ENCODE measurements at regions not wholly inside any gene's neighbourhood (a gene's known extent, or its start where the extent isn't known, plus 50 kb on each side); places are given as distances from the start of the nearest gene placed in this dataset.

GRCh38 chr5:93359296-93359959 is 221.6 kb downstream of the NR2F1-AS1 start:
- Histone ChIP-seq H3K9me3 (no peaks in the 10 kb centered on the region), H3K36me3 (no peaks in the 10 kb centered on the region), H3K27ac (no peak overlapping the region), H3K4me1 (no peaks in the 10 kb centered on the region), H3K4me3 (no peak overlapping the region), H3K27me3 (no peaks in the 10 kb centered on the region)
- no peak for TF ChIP-seq EP300 (IDR thresholded peaks at IDR 0.05; ENCODE audit: low read depth)
- no peak for TF ChIP-seq POLR2A (IDR thresholded peaks at IDR 0.05)
- no peak for TF ChIP-seq CTCF (IDR thresholded peaks at IDR 0.05)
- no peak for TF ChIP-seq POLR2AphosphoS5 (IDR thresholded peaks at IDR 0.05)
- in situ Hi-C loops (cut with MboI; ENCODE audit: low pct_ligation_motif_present in 1 of 4, low pct_unique_long_range_greater_than_20kb in 1 of 4, low sequenced_read_pairs in 3 of 4): no loop called here
- DNase-seq: no peak
- WGBS, 2 donors (ENCODE audit: low coverage in 1 of 2): 36 to 55% methylated on average over 9 of the region's 9 CpGs
- intact Hi-C loops (cut with DNase I; ENCODE audit: low total_unique reads): no loop called here

DNA sequence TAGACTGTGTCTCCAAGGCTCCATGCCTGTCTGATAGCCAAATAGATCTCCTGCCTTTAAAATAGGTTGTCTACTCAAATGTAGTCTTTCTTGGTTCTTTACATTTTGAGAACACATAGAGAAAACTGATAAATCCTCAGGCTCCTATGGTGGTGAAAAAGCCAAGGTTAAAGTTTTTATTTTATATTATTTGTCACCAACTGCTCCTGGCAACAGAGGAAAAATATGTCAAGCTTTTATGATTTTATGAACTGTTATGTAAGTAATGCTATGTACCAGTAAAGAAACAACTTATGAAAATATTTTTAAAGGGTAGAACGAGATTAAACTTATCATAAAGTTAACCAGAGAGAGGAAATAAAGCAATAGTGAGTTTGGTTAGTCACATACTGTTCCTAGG is 222.8 kb downstream of the NR2F1-AS1 start:
- 25 to 26% methylated on average over 1 of the region's 1 CpG for WGBS, 2 donors (ENCODE audit: low coverage in 1 of 2)
- intact Hi-C loops (cut with DNase I; ENCODE audit: low total_unique reads) (no loop called here), in situ Hi-C loops (cut with MboI; ENCODE audit: low pct_ligation_motif_present in 1 of 4, low pct_unique_long_range_greater_than_20kb in 1 of 4, low sequenced_read_pairs in 3 of 4) (no loop called here)
- no peak overlapping the region for H3K27ac ChIP-seq
- no peaks in the 10 kb centered on the region for H3K9me3 ChIP-seq
- TF ChIP-seq POLR2A (IDR thresholded peaks at IDR 0.05) (no peak), POLR2AphosphoS5 (IDR thresholded peaks at IDR 0.05) (no peak), EP300 (IDR thresholded peaks at IDR 0.05; ENCODE audit: low read depth) (no peak), CTCF (IDR thresholded peaks at IDR 0.05) (no peak)
- H3K4me1 ChIP-seq: no peaks in the 10 kb centered on the region
- no peak for DNase-seq
- H3K27me3 ChIP-seq: no peaks in the 10 kb centered on the region
- no peaks in the 10 kb centered on the region for H3K36me3 ChIP-seq
- H3K4me3 ChIP-seq: no peak overlapping the region

GRCh38 chr5:93357686-93358085 is 223.3 kb downstream of the NR2F1-AS1 start:
- no peaks in the 10 kb centered on the region for H3K36me3 ChIP-seq
- intact Hi-C loops (cut with DNase I; ENCODE audit: low total_unique reads): no loop called here
- H3K4me1 ChIP-seq: no peaks in the 10 kb centered on the region
- no peaks in the 10 kb centered on the region for H3K27me3 ChIP-seq
- WGBS, 2 donors (ENCODE audit: low coverage in 1 of 2): 54 to 73% methylated on average over 1 of the region's 1 CpG
- TF ChIP-seq POLR2AphosphoS5 (IDR thresholded peaks at IDR 0.05) (no peak), EP300 (IDR thresholded peaks at IDR 0.05; ENCODE audit: low read depth) (no peak), POLR2A (IDR thresholded peaks at IDR 0.05) (no peak), CTCF (IDR thresholded peaks at IDR 0.05) (no peak)
- no peak overlapping the region for H3K4me3 ChIP-seq
- in situ Hi-C loops (cut with MboI; ENCODE audit: low pct_ligation_motif_present in 1 of 4, low pct_unique_long_range_greater_than_20kb in 1 of 4, low sequenced_read_pairs in 3 of 4): no loop called here
- no peak for DNase-seq
- H3K27ac ChIP-seq: no peak overlapping the region
- no peaks in the 10 kb centered on the region for H3K9me3 ChIP-seq

DNA sequence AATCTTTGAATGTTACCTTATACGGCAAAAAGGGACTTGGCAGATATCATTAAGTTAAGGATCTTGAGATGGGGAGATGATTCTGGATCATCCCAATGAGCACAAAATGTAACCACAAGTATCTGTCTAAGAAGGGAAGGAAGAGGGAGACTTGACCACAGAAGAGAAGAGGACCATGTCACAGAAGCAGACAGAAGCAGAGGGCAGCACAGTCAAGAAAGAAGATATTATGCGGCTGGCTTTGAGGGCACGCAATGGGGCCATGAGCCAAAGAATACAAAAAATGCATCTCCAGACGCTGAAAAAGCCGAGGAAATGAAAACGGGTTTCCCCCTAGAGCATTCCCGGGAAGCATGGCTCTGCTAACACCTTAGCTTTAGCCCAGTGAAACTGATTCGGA is 225.3 kb downstream of the NR2F1-AS1 start:
- intact Hi-C loops (cut with DNase I; ENCODE audit: low total_unique reads): no loop called here
- Histone ChIP-seq H3K4me3 (no peak overlapping the region), H3K27me3 (no peaks in the 10 kb centered on the region), H3K9me3 (no peaks in the 10 kb centered on the region), H3K27ac (no peak overlapping the region), H3K4me1 (no peaks in the 10 kb centered on the region), H3K36me3 (no peaks in the 10 kb centered on the region)
- in situ Hi-C loops (cut with MboI; ENCODE audit: low pct_ligation_motif_present in 1 of 4, low pct_unique_long_range_greater_than_20kb in 1 of 4, low sequenced_read_pairs in 3 of 4): no loop called here
- TF ChIP-seq EP300 (IDR thresholded peaks at IDR 0.05; ENCODE audit: low read depth) (no peak), POLR2A (IDR thresholded peaks at IDR 0.05) (no peak), CTCF (IDR thresholded peaks at IDR 0.05) (no peak), POLR2AphosphoS5 (IDR thresholded peaks at IDR 0.05) (no peak)
- WGBS, 2 donors (ENCODE audit: low coverage in 1 of 2): 81 to 85% methylated on average over 4 to 8 of the region's 8 CpGs
- DNase-seq: no peak
